SKM-1 (cell line): ENCODE measurements at regions not wholly inside any gene's neighbourhood (a gene's known extent, or its start where the extent isn't known, plus 50 kb on each side); places are given as distances from the start of the nearest gene placed in this dataset.

Experiments
- DNase-seq: peaks from one replicate; lab custom pipeline; 2025; ENCODE audit not compliant: unreplicated experiment; lab: John Stamatoyannopoulos, UW

DNA sequence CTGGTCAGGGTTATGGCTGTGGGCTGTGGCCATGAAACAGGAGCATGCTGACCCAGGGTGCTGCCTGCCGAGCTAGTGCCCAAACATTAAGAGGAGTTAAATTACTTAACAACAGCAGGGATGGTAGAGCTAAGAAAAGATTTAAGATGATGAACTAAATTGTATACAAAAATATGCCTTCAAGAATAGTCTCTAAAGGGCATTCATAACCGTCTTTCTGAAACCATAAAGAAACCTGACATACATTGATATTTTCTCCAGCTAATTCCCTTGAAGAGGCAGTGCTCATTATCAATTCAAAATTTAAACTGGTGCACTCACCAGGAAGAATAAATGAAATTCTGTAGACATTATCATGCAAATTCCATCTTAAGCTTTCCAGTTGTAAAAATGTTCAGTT is 265.8 kb upstream of the TAC1 start:
- no peak for DNase-seq

DNA sequence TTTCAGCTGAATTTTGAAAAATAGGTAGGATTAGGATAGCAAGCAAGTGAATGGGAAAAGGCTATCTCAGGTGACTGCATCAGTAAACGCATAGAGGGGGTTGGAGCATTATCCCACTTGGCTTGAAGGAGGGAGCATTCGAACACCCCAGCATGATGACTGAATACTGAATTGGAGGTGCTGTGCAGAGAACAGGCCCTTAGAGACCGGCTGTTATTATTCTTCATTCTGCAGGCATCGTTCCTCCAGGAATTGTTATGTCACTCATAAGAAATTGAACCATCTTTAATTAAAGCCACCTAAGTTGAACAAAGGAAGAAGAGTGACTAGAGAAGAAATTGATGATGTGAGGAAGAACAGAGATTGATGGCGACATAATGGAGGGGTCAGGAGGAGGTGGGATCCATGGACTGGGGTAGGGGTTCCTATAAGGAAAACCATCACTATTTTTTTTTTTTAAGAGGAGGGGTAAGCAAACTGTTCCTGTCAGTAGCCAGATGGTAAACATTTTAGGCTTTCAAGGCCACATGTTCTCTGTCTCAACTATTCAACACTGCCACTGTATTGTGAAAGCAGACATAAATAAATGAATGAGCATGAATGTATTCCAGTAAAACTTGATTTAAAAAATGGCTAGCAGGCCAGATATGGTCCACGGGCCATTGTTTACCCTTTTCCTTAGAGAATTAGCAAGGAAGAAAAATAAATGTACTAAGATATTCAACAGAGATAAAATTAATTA is 264.7 kb upstream of the TAC1 start:
- no peak for DNase-seq

DNA sequence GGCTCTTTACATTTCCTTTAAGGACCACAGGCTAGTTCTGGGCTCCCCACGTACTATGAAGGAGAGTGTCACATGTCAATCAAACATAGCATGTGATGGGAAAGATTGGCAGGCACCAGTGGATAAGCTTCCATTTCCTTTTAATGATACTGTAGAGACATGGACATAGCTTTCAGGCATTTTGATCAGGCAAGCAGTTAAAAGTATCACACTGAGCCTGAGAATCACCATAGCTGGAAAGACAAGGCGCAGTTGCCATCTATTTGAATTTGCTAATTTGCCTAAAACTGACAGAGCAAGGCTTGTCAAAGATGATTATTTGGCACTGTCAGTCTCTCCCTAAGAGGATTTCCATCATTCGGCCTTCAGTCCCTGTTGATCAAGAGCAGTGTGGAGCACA is 263.4 kb upstream of the TAC1 start:
- no peak for DNase-seq

DNA sequence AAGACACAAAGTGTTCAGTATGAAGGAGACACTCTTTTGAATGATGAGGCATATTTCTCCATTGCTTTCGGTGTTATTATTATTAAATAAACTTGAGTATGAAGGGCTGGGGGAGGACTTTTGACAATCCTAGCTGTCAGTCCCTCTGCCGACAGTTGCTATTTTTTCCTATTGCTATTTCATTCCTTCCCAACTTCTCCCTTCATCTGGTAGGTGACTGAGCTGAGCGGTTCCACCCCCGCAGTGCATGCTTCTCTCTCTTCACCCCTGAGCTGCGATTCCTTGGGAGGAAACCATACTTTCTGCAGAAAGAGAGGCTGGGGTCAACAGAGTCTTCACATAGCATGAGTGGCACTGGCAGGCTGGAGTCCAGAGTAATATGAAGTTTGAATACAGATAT is 261.2 kb upstream of the TAC1 start:
- no peak for DNase-seq

DNA sequence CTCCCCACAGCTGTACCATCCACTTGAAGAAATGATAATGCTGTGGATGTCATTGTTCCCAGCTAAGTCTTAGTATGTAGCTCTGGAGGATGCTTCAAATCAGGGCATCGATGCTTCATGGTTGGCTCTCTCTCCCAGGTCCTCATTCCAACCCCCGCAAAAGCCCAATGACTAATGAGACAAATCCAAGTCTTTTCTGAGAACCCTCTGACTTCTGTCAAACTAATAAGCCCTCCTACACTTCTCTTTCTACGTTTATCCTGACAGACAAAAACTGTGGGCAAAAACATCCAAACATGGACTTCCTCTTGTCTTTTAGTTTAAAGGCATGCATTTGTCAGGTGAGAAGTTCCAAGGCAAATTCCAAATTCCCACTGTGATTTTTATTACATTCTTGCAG is 260.4 kb upstream of the TAC1 start:
- no peak for DNase-seq

DNA sequence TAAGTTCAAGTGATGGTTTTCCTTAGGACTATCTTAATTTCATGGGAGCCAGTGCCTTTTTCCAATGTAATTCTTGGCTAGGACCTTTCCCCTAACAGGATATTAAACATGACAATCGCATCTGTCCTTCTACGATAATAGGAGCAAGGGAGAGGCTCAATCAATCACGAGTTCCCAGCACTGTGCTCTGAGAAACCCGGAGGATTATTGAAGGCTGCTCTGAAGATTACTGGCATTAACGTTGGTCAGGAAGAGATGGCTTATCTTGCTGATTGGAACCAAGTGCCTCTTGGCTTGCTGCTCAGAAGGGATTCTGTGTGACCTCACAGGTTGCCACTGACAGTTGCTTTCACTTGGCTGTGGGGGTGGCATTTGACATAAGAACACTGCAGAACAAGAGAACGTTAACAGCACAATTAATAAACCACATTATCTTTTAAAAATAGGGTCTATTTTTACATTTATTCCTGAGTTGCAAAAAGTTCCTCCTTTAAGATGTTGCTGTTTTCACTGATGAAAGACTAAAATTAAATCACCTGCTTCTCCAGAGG is 252.1 kb upstream of the TAC1 start:
- DNase-seq: no peak

DNA sequence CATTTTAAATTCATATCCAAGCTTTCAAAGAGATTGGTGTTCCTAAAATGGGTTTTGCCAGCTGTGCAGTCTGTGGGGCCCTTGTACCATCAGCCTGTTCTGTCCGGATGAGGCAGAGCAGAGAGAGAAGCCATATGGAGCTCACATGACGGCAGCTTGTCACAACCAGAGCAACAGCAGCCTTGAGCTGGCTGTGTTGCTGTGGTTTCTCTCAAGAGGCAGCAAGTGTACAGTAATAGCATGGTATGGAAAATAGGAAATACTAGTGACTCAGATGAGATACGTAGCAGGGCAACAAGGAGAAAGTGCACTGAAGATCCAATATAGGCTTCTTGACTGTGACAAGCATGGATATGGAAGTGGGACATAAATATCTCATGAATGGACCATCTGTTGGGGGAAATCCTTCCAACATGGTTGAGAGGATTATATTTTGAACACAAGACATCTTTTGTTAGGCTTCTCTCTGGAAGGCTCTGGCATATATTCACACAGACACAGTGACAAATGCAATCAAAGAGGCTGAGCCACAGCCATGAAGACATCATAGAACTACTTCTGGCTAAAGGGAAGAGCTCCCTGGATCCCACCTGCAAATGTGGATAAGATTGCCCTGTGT is 251.0 kb upstream of the TAC1 start:
- no peak for DNase-seq

DNA sequence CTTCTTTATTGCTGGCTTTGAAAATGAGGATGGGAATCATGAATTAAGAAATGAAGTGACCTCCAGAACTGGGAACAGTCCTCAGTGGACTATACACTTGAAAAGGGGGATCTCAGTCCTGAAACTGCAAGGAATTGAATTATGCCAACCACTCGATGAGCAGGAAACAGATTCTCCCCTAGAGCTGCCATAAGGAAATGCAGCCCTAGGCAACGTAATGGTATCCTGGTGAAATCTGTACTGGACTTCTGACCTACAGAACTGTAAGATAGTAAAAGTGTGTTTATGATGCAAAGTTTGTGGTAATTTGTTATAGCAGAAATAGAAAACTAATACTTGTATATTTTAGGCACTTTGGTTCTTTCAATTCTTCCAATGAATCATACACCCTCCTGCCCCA is 236.4 kb upstream of the TAC1 start:
- DNase-seq: no peak

DNA sequence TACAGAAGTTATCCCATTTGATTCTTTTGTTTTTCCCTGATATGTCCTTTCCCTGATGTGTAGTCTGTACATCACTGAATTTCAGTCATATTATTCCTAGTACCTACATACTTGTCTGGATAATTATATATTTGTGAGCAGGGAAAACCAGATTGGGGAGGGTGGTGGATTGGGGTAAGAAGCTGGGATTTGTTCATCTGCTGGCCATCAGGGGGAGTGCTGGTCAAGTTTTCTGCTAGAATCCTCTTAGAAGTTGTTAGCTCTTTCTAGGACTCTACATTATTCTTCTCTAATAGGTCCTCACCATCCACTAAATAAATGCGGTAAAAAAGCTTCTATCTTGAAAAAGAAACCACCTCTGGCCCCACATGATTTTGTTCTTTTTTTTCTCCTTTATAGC is 232.7 kb upstream of the TAC1 start:
- DNase-seq: peak; percentile 35

DNA sequence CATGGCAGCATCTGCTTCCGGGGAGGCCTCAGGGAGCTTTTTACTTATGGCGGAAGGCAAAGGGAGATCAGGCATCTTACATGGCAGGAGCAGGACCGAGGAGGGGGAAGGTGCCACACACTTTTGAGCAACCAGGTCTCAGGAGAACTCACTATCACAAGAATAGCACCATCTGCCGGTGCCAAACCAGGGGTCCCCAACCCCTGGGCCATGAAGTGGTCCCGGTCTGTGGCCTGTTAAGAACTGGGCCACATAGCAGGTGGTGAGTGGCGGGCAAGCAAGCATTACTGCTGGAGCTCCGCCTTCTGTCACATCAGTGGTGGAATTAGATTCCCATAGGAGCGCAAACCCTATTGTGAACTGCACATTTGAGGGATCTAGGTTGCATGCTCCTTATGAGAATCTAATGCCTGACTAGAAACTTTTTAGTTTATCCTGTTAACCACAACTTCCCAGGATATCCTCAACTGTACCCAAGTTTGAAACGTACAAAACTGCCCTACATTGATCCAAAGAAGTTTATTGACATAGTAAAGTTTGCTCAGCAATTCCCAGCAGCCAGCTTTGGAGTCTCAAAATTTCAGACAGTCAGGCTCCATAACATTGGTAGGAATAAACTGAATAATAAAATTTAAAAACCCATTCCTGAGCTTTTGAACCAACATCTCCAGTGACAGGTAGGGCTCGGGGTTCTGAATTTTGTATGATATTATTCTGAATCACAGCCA is 228.4 kb upstream of the TAC1 start:
- DNase-seq: no peak

DNA sequence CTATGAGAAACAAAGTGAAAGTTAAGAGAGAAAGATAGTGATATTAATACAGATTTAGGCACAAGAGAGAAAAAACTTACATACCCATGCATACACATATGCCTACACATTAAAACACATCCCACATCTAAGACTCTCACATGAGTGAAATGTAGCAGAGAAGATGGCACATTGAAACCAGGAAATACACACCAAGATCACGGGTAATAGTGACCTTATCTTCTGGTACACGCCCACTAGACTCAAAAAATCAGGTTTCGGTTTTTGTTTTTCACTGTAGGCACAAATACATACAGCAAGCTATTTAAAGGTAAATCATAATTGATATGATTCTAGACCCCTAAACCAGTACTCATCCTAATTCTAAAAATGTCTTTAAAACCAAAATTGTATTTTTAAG is 225.2 kb upstream of the TAC1 start:
- DNase-seq: no peak

DNA sequence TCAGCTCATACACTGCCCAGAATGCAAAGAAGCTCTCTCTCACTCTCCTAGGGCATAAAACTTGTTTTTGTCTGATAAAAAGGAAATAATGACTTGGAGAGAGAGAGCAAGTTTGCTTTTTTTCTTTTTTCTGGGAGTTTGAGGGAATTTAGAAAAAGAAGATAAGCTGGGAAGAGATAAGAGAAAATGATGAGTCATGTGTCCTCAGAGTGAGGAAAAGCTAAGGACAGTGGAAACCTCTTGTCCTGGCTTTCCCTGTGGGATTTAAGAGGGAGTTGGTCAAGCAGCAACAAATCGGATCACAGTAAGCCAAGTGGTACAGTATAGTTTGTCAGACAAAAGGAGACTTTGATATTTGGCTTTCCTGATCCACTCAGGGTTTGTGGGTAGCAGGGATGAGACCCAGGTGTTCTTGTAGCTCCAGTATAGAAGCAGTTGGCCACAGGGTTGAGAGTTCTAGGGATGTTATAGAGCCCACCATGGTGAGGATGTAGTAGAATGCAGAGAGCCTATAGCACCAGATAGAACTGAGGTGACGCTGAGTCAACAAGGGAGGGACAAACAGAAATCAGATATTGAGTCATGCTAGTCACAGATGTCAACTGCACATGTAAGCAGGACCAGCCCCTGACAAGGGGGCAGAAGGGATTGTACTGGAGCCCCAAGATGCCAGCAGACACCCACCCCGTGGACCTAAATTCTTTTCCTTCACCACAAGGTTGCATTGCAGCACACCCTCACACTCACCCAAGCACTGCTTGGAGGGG is 219.3 kb upstream of the TAC1 start:
- DNase-seq: no peak

DNA sequence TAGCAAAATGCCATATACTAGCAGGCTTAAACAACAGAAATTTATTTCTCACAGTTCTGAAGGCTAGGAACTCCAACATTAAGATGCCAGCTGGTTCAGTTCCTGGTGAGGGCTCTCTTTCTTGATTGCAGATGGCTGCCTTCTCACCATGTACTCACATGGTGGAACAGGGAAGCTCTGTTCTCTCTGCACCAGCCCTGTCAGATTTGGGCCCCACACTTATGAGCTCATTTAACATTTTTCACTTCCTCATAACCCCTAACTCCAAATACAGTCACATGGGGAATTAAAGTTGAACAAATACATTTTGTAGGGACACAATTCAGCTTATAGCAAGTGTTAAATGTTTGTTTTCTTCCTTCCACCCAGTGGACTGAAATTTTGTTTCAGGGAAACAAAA is 218.6 kb upstream of the TAC1 start:
- no peak for DNase-seq

DNA sequence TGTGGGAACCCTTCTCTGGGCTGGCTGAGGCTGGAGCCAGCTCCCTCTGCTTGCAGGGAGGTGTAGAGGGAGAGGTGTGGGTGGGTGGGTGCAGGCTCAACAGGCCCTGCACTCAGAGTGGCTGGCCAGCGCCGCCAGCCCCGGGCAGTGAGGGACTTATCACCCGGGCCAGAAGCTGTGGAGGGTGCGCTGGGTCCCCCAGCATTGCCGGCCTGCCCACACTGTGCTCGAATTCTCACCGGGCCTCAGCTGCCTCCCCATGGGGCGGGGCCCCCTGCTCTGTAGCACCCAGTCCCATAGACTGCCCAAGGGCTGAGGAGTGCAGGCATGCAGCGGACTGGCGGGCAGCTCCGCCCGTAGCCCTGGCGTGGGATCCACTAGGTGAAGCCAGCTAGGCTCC is 190.7 kb upstream of the TAC1 start:
- DNase-seq: no peak

DNA sequence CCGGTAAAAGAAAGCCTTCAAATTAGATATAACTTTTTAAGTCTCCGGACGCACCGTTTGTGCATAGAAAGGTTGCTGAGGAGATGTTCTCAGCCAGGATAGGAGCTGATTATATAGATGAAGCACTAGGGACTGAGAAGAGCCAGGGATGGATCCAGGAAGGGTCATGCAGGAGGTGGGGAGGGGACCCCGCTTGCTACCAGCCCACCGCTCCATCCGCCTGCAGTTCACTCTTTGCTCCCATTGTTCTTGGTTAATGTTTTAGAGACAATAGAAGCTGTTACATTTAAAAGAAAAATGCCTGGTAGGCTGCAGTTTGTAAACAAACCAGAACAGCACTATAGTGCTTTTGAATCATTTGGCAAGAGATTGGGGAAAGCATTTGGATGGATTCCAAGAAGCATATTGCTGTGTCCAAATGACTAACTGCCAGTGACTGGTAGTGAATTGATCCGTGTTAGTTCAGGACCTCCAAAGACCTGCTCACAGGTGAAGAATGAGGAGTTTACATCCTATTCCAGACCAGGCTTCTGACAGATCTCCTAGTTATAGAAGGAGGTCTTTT is 175.9 kb upstream of the TAC1 start:
- DNase-seq: no peak

DNA sequence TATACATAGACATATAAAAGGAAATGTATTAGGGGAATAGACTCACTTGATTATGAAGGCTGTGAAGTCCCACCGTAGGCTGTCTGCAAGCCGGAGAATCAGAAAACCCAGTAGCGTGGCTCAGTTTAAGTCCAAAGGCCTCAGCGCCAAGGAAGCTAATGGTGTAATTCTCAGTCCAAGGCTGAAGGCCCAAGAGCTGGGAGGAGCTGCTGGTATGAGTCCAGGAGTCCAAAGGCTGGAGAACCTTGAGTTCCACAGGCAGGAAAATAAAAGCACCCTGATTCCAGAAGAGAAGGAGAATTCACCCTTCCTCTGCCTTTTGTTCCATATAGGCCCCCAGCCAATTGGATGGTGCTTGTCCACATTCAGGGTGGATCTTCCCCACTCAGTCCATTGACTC is 166.2 kb upstream of the TAC1 start:
- DNase-seq: no peak

DNA sequence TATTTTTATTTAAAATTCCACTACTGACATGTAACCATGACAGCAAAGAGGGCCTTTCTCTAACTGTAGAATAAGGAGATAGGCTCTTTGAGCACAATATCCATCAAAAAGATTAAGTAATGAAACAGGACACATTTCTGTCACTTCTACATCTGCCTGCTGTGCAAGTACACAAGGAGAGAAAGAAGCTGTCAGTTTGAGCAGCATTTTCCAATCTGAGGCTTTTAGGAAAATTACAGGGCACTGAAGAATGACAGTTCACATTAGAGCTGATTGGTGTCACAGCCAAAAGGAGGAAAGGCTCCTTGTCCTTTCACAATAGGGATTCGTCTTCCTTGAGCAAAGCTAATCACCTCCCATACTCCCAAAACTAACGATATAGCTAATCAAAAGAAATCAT is 158.8 kb upstream of the TAC1 start:
- no peak for DNase-seq

DNA sequence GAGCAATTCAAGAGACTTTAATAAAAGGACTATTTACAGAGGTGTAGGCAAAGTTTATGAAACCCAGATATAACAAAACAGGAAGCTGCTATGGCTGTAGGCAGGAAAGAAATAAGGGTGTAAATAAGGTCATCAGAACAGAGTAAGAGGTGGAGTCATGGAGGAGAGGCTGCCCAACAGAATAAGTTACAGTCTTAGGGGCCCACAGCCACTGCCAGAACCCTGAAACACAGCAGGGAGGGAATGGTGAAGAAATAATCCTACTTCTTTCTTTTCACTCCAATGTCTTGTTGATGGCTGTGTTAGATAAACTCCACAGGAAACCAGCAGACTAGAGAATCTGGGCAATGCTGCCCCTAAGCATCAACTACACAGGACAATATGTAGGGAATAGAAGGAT is 155.8 kb upstream of the TAC1 start:
- no peak for DNase-seq

DNA sequence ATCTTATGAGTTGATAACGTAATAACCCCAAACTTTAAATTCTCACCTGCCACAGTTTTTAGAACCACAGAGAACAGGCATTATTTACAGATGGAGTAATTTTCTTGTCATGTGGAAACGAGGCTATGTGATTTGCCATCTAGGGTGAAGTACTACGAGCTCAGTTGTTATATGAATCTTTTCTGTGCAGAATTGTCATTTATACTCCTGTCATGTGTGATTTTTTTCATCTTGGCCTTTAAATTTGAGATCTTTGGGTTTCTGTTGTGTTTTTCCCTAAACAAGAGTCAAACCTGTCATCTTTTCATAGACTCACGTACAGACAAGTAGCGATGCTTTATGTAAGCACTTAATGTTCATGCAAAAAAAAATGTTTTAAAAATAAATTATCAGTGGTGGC is 153.7 kb upstream of the TAC1 start:
- DNase-seq: no peak

DNA sequence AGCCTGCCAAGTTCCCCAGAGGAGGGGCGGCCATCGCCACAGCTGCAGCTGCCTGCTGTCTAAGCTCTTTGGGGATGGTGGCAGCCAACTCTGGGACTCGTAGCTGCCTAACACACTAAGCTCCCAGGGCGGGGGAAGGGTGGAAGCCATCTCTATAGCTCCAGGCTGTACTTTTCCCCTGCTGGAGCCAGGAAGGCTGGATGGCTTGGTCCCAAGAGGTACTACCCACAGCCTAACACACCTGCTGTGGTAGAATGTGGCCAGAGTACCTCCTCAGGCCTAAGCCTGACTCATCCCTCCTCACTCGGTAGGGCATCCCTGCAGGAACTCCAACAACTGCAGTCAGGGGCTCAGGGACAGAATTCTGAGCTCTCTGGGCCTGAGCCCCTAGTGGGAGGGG is 151.7 kb upstream of the TAC1 start:
- DNase-seq: no peak

DNA sequence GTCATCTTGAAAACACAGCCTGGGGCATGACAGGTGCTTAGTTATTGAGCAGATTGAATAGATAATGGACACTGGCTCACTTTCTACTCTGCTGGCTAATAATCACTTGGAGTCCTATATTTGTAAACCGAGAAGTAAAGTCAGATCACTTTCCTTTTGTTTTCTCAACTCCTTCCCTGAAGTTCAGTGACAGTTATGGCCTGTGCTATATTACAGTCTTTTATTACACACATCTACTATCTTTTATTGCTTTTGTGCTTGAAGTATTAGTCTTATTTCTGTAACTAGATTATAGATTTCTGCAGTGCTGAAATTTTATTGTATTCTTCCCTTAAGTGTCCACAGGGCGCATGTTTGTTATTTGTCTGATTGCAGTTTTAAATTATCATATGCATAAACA is 136.4 kb upstream of the TAC1 start:
- DNase-seq: no peak
